ENCODE measurements at regions not wholly inside any gene's neighbourhood (a gene's known extent, or its start where the extent isn't known, plus 50 kb on each side); places are given as distances from the start of the nearest gene placed in this dataset.
"Not testable (repeated sequence)": the region's sequence is repeated elsewhere in the genome, so short reads cannot be mapped to it uniquely, and the experiment has no call there.

DNA sequence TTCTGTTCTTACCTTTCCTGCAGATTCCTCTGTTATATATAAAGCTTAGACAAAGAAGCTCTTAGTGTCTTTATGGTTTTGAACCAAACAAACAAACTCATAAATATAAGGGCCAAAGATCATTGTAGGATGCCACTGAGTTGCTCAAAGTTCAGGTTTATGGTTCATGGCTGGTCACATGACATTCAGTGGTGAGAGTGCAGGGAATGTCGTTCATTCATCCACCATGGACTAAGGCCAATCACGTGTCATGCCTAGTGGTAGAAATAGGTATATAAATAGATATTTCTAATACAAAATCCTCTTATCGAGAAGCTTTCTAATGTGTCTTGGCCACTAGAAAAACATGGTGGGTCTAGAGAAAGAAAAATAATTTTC, 119.4 kb downstream of the GATA3 start:
- H3K27ac Mint-ChIP-seq: no peak overlapping the region
- H3K36me3 Mint-ChIP-seq (ENCODE audit: low read depth): peaks cover under 1% of the 10 kb centered on the region
- ChIA-PET CTCF (interaction anchor here (0.6 kb wide), 1 partner anchor 844 kb away, joined by 3 read pairs; no protein-coding TSS in a partner anchor), POLR2A (no interaction called here)
- DNase-seq (no peak), ATAC-seq (no peak)
- H3K9me3 Mint-ChIP-seq (ENCODE audit: low read depth): peaks cover 6% of the 10 kb centered on the region
- intact Hi-C loops (cut with DNase I, micrococcal nuclease): no loop called here
- no peak overlapping the region for H3K4me3 Mint-ChIP-seq
- H3K27me3 Mint-ChIP-seq: no peaks in the 10 kb centered on the region
- no peaks in the 10 kb centered on the region for H3K4me1 Mint-ChIP-seq

DNA sequence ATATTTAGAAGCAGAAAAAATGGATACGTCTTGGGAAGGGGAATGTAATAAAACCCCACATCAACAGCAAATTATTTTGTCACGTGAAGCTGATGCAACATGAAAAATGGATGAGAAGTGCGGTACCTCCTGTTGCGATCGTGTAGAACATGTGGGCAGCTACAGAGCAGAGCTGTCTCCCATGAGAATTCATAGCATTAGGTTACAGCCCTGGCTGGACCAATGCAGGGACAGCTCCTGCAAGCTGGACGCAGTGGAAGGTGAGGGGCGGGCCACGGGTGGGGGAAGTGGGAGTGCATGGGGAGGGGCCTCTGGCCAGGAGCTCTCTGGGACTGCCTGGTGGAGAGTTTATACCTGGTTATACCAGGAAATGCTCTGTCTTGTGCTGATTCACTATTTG, 120.3 kb downstream of the GATA3 start:
- ChIA-PET POLR2A (no interaction called here), CTCF (no interaction called here)
- Mint-ChIP-seq H3K27ac (no peak overlapping the region), H3K9me3 (ENCODE audit: low read depth) (no peaks in the 10 kb centered on the region), H3K4me1 (no peaks in the 10 kb centered on the region), H3K27me3 (no peaks in the 10 kb centered on the region), H3K4me3 (no peak overlapping the region), H3K36me3 (ENCODE audit: low read depth) (no peaks in the 10 kb centered on the region)
- ATAC-seq (no peak), DNase-seq (no peak)
- intact Hi-C loops (cut with DNase I, micrococcal nuclease): no loop called here

DNA sequence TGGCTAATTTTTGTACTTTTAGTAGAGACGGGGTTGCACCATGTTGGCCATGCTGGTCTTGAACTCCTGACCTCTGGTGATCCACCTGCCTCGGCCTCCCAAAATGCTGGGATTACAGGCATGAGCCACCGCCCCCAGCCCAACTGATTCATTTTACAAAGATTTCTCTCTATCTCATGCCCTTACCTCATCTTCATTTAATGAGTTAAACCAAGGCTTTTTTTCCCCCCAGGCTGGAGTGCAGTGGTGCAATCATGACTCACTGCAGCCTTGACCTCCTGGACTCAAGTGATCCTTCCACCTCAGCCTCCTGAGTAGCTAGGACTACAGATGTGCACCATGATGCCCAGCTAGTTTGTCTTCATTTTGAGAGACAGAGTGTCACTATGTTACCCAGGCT, 123.0 kb downstream of the GATA3 start:
- intact Hi-C loops (cut with DNase I, micrococcal nuclease); H3K4me1 Mint-ChIP-seq; H3K27ac Mint-ChIP-seq; H3K27me3 Mint-ChIP-seq; POLR2A ChIA-PET; H3K4me3 Mint-ChIP-seq; H3K36me3 Mint-ChIP-seq (ENCODE audit: low read depth); H3K9me3 Mint-ChIP-seq (ENCODE audit: low read depth); ATAC-seq; DNase-seq: not testable (repeated sequence)
- CTCF ChIA-PET: interaction anchor here (0.6 kb wide), 1 partner anchor 84 kb away, joined by 3 read pairs; no protein-coding TSS in a partner anchor

DNA sequence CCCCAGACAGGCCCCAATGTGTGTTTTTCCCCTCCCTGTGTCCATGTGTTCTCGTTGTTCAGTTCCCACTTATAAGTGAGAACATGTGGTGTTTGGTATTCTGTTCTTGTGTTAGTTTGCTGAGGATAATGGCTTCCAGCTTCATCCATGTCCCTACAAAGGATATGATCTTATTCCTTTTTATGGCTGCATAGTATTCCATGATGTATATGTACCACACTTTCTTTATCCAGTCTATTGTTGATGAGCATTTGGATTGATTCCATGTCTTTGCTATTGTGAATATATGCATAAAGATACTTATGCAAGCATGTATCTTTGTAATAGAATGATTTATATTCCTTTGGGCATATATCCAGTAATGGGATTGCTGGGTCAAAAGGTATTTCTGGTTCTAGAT, 125.3 kb downstream of the GATA3 start:
- DNase-seq; H3K9me3 Mint-ChIP-seq (ENCODE audit: low read depth); POLR2A ChIA-PET; ATAC-seq; H3K4me3 Mint-ChIP-seq; H3K27ac Mint-ChIP-seq; H3K36me3 Mint-ChIP-seq (ENCODE audit: low read depth); H3K27me3 Mint-ChIP-seq: not testable (repeated sequence)
- CTCF ChIA-PET: interaction anchor here (0.7 to 1.2 kb wide), 3 partner anchors 20 to 252 kb away, joined by 3 to 6 read pairs (median 3); no protein-coding TSS in a partner anchor
- intact Hi-C loops (cut with DNase I, micrococcal nuclease): loop anchor here in 1 of 2 experiments (5.0 kb wide), 1 partner anchor 122 kb away; no protein-coding TSS in a partner anchor
- H3K4me1 Mint-ChIP-seq: peaks cover 24% of the 10 kb centered on the region

DNA sequence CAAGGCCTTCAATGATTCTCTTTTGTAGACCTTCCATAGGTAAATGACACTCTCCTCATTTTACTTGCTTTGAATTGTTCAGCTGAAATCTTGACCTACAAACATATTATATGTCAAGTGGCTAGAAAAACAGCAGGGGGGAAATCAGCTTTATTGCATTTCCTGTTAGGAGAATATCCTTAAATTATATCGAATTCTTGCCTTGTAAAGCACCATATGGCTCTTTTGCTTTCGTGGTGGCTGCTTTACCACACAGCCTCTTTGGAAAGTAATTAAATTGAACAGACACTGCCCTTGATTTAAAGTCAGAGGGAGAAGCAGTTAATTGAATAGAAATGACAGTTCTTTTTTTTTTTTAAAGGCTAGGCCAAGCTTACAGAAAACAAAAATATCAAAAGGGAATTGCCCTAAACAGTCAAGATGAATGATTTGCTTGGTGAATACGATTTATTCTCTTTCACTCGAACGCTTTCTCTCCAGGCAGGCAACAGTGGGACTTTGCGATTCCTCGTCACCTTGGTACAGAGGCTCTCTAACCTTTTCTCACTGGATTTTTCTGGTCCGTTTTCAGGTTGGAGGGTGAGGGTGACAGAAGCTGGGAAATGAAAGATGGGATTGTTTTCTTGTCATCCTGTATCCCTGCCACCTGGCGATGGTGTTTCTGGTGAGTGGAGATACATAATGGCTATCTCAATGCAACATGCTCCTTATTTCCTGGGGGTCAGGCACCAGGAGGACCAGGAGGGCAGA, 126.0 kb downstream of the GATA3 start:
- H3K36me3 Mint-ChIP-seq (ENCODE audit: low read depth): no peaks in the 10 kb centered on the region
- DNase-seq (no peak), ATAC-seq (no peak)
- POLR2A ChIA-PET: no interaction called here
- no peak overlapping the region for H3K27ac Mint-ChIP-seq
- peaks cover 25% of the 10 kb centered on the region for H3K4me1 Mint-ChIP-seq
- H3K27me3 Mint-ChIP-seq: no peaks in the 10 kb centered on the region
- intact Hi-C loops (cut with DNase I, micrococcal nuclease): loop anchor here in 1 of 2 experiments (5.0 kb wide), 1 partner anchor 123 kb away; no protein-coding TSS in a partner anchor
- H3K9me3 Mint-ChIP-seq (ENCODE audit: low read depth): no peaks in the 10 kb centered on the region
- CTCF ChIA-PET: interaction anchor here (0.8 to 1.2 kb wide), 3 partner anchors 8 to 252 kb away, joined by 3 to 6 read pairs (median 3); no protein-coding TSS in a partner anchor
- H3K4me3 Mint-ChIP-seq: no peak overlapping the region

DNA sequence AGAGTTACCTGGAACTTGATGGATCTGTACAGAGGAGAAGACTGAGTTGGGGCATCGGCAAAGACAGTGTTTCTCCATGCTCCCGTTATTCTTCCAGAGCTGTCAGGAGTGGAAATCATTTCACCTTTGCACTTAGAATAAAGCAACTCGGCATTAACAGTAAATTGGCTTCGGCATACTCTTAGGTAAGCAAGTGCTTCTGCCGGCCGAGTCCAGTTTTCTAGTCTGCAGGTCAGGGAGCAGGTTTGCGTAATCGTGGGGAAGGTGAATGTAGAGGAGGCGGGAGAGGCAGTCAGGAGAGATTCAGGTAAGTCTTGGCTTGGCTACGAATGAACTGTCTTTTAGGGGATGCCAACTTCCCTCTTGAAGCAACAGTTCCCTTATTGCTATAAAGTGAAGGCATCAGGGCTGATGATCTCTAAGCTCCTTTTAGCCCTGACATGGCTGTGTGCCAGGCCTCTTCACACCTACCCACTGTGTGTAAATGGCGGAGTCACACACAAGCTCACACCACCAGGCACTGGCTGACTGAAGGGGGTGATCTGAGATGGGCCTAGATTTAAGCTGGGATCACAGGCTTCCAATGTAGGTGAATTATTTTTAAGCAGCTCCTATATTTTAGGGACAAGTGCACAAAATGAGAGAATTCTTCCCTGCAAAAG, 127.1 kb downstream of the GATA3 start:
- no peak overlapping the region for H3K27ac Mint-ChIP-seq
- H3K27me3 Mint-ChIP-seq: no peaks in the 10 kb centered on the region
- H3K36me3 Mint-ChIP-seq (ENCODE audit: low read depth): no peaks in the 10 kb centered on the region
- ChIA-PET POLR2A (no interaction called here), CTCF (interaction anchor here (0.8 to 1.5 kb wide), 3 partner anchors 10 to 28 kb away, joined by 3 read pairs; no protein-coding TSS in a partner anchor)
- peaks cover 25% of the 10 kb centered on the region for H3K4me1 Mint-ChIP-seq
- intact Hi-C loops (cut with DNase I, micrococcal nuclease): loop anchor here in 1 of 2 experiments (5.0 kb wide), 1 partner anchor 124 kb away; no protein-coding TSS in a partner anchor
- H3K4me3 Mint-ChIP-seq: no peak overlapping the region
- DNase-seq: no peak
- no peak for ATAC-seq
- H3K9me3 Mint-ChIP-seq (ENCODE audit: low read depth): no peaks in the 10 kb centered on the region

DNA sequence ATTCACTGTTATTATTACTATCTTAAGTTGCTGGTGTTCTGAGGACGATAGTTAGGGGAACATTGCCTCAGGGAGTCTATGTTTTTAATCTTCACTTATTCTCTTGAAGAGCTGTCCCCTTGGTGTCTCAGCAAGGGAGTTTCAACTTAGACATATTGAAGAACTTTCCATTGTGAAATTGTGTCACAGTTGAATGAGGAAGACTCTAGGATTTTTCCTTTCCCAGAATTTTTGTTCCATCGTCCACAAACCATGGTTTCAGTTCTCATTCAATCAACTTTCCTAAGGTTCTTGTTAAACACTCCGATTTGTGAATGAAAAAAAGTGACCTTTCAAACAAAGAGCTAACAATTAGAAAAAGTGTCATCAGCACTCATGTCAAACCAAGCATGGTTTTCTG, 128.3 kb downstream of the GATA3 start:
- ATAC-seq (no peak), DNase-seq (no peak)
- Mint-ChIP-seq H3K4me1 (peaks cover 25% of the 10 kb centered on the region), H3K27ac (peak overlapping the region; percentile 1), H3K36me3 (ENCODE audit: low read depth) (no peaks in the 10 kb centered on the region), H3K27me3 (no peaks in the 10 kb centered on the region), H3K9me3 (ENCODE audit: low read depth) (no peaks in the 10 kb centered on the region), H3K4me3 (no peak overlapping the region)
- ChIA-PET POLR2A (interaction anchor here (0.7 kb wide), 1 partner anchor 40 kb away, joined by 3 read pairs; no protein-coding TSS in a partner anchor), CTCF (interaction anchor here (1.3 to 1.5 kb wide), 2 partner anchors 13 to 26 kb away, joined by 3 read pairs; no protein-coding TSS in a partner anchor)
- intact Hi-C loops (cut with DNase I, micrococcal nuclease): loop anchor here in 1 of 2 experiments (5.0 kb wide), 1 partner anchor 126 kb away; no protein-coding TSS in a partner anchor

DNA sequence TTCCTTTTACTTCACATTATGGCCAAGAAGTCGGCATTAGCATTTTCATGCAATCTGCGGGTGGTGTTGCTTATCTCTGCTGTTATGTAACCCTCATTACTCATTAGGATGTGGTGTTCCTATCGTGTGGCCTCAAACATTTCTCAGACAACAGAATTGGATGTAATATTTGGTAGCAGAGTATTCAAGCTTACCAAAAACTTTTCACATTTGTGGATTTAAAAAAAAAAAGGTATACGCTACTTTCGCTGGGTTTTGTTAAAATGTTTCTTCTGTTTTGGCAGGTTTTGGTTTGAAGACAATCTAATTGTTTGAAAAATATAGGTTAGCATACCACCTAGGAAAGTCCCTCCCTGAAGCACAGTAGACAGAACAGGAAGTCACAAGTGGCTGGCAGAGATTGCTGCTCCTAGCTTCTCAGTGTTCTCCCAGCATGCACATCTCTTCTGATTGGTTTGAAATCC, 128.8 kb downstream of the GATA3 start:
- Mint-ChIP-seq H3K9me3 (ENCODE audit: low read depth) (no peaks in the 10 kb centered on the region), H3K27me3 (no peaks in the 10 kb centered on the region), H3K4me1 (peaks cover 28% of the 10 kb centered on the region), H3K36me3 (ENCODE audit: low read depth) (no peaks in the 10 kb centered on the region), H3K4me3 (no peak overlapping the region), H3K27ac (peak overlapping the region; percentile 1)
- ATAC-seq (peak; percentile 88), DNase-seq (peak; percentile 23)
- intact Hi-C loops (cut with DNase I, micrococcal nuclease): loop anchor here in 1 of 2 experiments (5.0 kb wide), 1 partner anchor 126 kb away; no protein-coding TSS in a partner anchor
- POLR2A ChIA-PET: no interaction called here
- CTCF ChIA-PET: interaction anchor here (0.9 to 1.3 kb wide), 2 partner anchors 12 to 218 kb away, joined by 3 read pairs; no protein-coding TSS in a partner anchor

DNA sequence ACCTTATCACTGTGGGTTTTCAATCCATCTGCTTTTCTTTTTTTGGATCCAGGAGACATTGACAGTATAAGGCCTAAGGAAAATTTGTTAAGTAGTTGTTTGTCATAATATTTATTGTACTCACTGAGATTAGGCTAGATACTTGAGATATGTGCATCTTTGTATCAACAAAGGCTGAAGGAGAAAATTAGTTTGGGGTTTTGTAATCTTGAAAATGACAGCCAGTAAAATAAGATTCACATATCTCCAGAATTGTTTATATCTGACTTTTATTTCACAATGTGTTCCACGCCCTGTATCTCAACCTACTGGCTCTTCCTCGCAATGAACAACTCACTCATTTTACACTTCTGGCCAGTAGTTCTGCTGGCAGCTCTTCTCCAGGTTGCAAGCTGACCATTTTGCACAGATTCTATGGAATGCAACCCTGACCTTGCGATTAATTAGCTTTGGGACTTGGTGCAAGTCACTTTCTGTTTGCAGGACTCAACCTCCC, 132.7 kb downstream of the GATA3 start:
- Mint-ChIP-seq H3K27ac (no peak overlapping the region), H3K4me1 (peaks cover 32% of the 10 kb centered on the region), H3K9me3 (ENCODE audit: low read depth) (no peaks in the 10 kb centered on the region), H3K36me3 (ENCODE audit: low read depth) (no peaks in the 10 kb centered on the region), H3K27me3 (peaks cover 9% of the 10 kb centered on the region), H3K4me3 (no peak overlapping the region)
- POLR2A ChIA-PET: interaction anchor here (0.6 kb wide), 1 partner anchor 64 kb away, joined by 5 read pairs; no protein-coding TSS in a partner anchor
- intact Hi-C loops (cut with DNase I, micrococcal nuclease): no loop called here
- DNase-seq: no peak
- CTCF ChIA-PET: no interaction called here
- no peak for ATAC-seq

DNA sequence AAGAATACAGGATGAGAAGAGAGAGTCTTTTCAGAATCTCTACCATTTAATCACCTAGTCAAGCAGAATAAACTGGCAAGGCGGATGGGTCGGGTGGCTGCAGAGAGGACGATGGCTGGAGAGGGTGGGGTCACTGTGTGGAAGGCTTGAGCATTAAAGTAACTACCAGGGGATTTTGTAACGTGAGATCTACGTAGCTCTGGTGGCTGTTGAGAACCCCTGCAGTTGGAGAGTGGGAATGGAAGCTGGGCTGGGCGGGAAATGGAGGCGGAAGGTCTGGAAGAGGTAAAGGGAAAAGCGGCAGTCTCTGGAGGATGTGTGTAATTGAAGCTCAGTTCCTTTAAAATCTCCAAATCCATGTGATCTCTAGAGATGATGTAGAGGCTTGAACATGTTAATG, 135.0 kb downstream of the GATA3 start:
- intact Hi-C loops (cut with DNase I, micrococcal nuclease): no loop called here
- H3K27ac Mint-ChIP-seq: no peak overlapping the region
- peaks cover 15% of the 10 kb centered on the region for H3K4me1 Mint-ChIP-seq
- no peak overlapping the region for H3K4me3 Mint-ChIP-seq
- H3K27me3 Mint-ChIP-seq: peaks cover 9% of the 10 kb centered on the region
- H3K9me3 Mint-ChIP-seq (ENCODE audit: low read depth): no peaks in the 10 kb centered on the region
- ChIA-PET CTCF (no interaction called here), POLR2A (no interaction called here)
- no peak for DNase-seq
- no peaks in the 10 kb centered on the region for H3K36me3 Mint-ChIP-seq (ENCODE audit: low read depth)
- no peak for ATAC-seq

DNA sequence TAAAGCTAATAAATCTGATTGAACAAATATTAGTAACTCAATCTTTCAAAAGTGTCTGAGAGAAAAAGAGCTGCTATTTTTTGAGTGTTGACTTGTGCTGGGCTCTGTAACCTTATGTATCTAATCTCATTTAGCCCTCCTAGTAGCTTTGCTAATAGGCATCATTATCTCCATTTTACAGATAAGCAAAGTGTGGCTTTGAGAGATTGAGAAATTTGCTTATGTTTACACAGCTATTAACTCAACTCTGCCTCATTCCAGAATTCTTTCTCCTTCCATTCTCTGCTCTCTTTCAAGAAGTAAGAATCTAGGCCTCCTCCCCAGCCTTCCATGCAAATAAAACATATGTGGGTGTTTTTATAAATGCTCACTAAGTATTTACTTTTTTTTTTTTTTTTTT, 137.8 kb downstream of the GATA3 start:
- no peak overlapping the region for H3K27ac Mint-ChIP-seq
- no peak for DNase-seq
- ChIA-PET CTCF (interaction anchor here (0.7 kb wide), 1 partner anchor 67 kb away, joined by 3 read pairs; no protein-coding TSS in a partner anchor), POLR2A (no interaction called here)
- H3K9me3 Mint-ChIP-seq (ENCODE audit: low read depth): no peaks in the 10 kb centered on the region
- no peaks in the 10 kb centered on the region for H3K36me3 Mint-ChIP-seq (ENCODE audit: low read depth)
- intact Hi-C loops (cut with DNase I, micrococcal nuclease): no loop called here
- peaks cover 9% of the 10 kb centered on the region for H3K27me3 Mint-ChIP-seq
- ATAC-seq: no peak
- H3K4me1 Mint-ChIP-seq: peaks cover 13% of the 10 kb centered on the region
- no peak overlapping the region for H3K4me3 Mint-ChIP-seq
